ENCODE measurements at regions not wholly inside any gene's neighbourhood (a gene's known extent, or its start where the extent isn't known, plus 50 kb on each side); places are given as distances from the start of the nearest gene placed in this dataset.

GRCh38 chr12:74896186-74896585 lies 313.5 kb downstream of the KCNC2 start:
- Histone ChIP-seq H3K36me3 (no peaks in the 10 kb centered on the region), H3K27me3 (no peaks in the 10 kb centered on the region), H3K27ac (no peak overlapping the region), H3K9me3 (no peaks in the 10 kb centered on the region), H4K20me1 (no peaks in the 10 kb centered on the region), H3K9ac (no peak overlapping the region), H3K4me2 (no peak overlapping the region), H3K4me1 (no peaks in the 10 kb centered on the region), H3K4me3 (no peak overlapping the region)
- no peak for TF ChIP-seq Cebpa-rat (IDR thresholded peaks at IDR 0.05)

GRCh38 chr12:74897425-74898211 lies 312.0 kb downstream of the KCNC2 start:
- TF ChIP-seq Cebpa-rat (IDR thresholded peaks at IDR 0.05), result no peak
- no peaks in the 10 kb centered on the region for H3K36me3 ChIP-seq
- H3K9me3 ChIP-seq, result no peaks in the 10 kb centered on the region
- no peak overlapping the region for H3K4me3 ChIP-seq
- H3K9ac ChIP-seq, result no peak overlapping the region
- no peaks in the 10 kb centered on the region for H3K27me3 ChIP-seq
- H3K4me2 ChIP-seq, result no peak overlapping the region
- H4K20me1 ChIP-seq, result no peaks in the 10 kb centered on the region
- no peak overlapping the region for H3K27ac ChIP-seq
- H3K4me1 ChIP-seq, result no peaks in the 10 kb centered on the region

- H3K9me3 ChIP-seq, result no peaks in the 10 kb centered on the region
- no peaks in the 10 kb centered on the region for H3K36me3 ChIP-seq
- no peak overlapping the region for H3K27ac ChIP-seq
- H3K4me2 ChIP-seq, result no peak overlapping the region
- H4K20me1 ChIP-seq, result no peaks in the 10 kb centered on the region
- no peak overlapping the region for H3K4me3 ChIP-seq
- no peak overlapping the region for H3K9ac ChIP-seq
- TF ChIP-seq Cebpa-rat (IDR thresholded peaks at IDR 0.05), result no peak
- no peaks in the 10 kb centered on the region for H3K4me1 ChIP-seq
- no peaks in the 10 kb centered on the region for H3K27me3 ChIP-seq
Observed at GRCh38 chr12:74899031-74899829, 310.4 kb downstream of the KCNC2 start.

- Histone ChIP-seq H3K4me1 (no peaks in the 10 kb centered on the region), H4K20me1 (no peaks in the 10 kb centered on the region), H3K36me3 (no peaks in the 10 kb centered on the region), H3K27ac (no peak overlapping the region), H3K27me3 (no peaks in the 10 kb centered on the region), H3K9ac (no peak overlapping the region), H3K4me2 (no peak overlapping the region), H3K4me3 (no peak overlapping the region), H3K9me3 (no peaks in the 10 kb centered on the region)
- TF ChIP-seq Cebpa-rat (IDR thresholded peaks at IDR 0.05), result no peak
Observed at GRCh38 chr12:74900232-74900631, 309.4 kb downstream of the KCNC2 start.

GRCh38 chr12:74903522-74903921 lies 306.1 kb downstream of the KCNC2 start:
- H3K9ac ChIP-seq, result no peak overlapping the region
- H3K4me1 ChIP-seq, result no peaks in the 10 kb centered on the region
- H3K36me3 ChIP-seq, result no peaks in the 10 kb centered on the region
- H4K20me1 ChIP-seq, result no peaks in the 10 kb centered on the region
- no peak overlapping the region for H3K4me2 ChIP-seq
- no peaks in the 10 kb centered on the region for H3K9me3 ChIP-seq
- no peak for TF ChIP-seq Cebpa-rat (IDR thresholded peaks at IDR 0.05)
- no peak overlapping the region for H3K4me3 ChIP-seq
- no peaks in the 10 kb centered on the region for H3K27me3 ChIP-seq
- H3K27ac ChIP-seq, result no peak overlapping the region

- no peak for TF ChIP-seq Cebpa-rat (IDR thresholded peaks at IDR 0.05)
- H3K9ac ChIP-seq, result no peak overlapping the region
- H3K4me1 ChIP-seq, result no peaks in the 10 kb centered on the region
- H3K36me3 ChIP-seq, result no peaks in the 10 kb centered on the region
- H3K27me3 ChIP-seq, result no peaks in the 10 kb centered on the region
- no peaks in the 10 kb centered on the region for H3K9me3 ChIP-seq
- no peak overlapping the region for H3K27ac ChIP-seq
- no peak overlapping the region for H3K4me3 ChIP-seq
- no peak overlapping the region for H3K4me2 ChIP-seq
- no peaks in the 10 kb centered on the region for H4K20me1 ChIP-seq
Observed at GRCh38 chr12:74906224-74906623, 303.4 kb downstream of the KCNC2 start.

- H4K20me1 ChIP-seq, result no peaks in the 10 kb centered on the region
- no peaks in the 10 kb centered on the region for H3K36me3 ChIP-seq
- H3K9me3 ChIP-seq, result no peaks in the 10 kb centered on the region
- H3K9ac ChIP-seq, result no peak overlapping the region
- H3K27ac ChIP-seq, result no peak overlapping the region
- no peaks in the 10 kb centered on the region for H3K4me1 ChIP-seq
- H3K27me3 ChIP-seq, result no peaks in the 10 kb centered on the region
- no peak overlapping the region for H3K4me3 ChIP-seq
- TF ChIP-seq Cebpa-rat (IDR thresholded peaks at IDR 0.05), result no peak
- no peak overlapping the region for H3K4me2 ChIP-seq
Observed at GRCh38 chr12:74910831-74911230, 298.8 kb downstream of the KCNC2 start.

GRCh38 chr12:74914378-74914777 lies 295.3 kb downstream of the KCNC2 start:
- H3K9ac ChIP-seq, result no peak overlapping the region
- no peaks in the 10 kb centered on the region for H3K9me3 ChIP-seq
- H3K4me2 ChIP-seq, result no peak overlapping the region
- H3K36me3 ChIP-seq, result no peaks in the 10 kb centered on the region
- no peaks in the 10 kb centered on the region for H3K27me3 ChIP-seq
- no peak for TF ChIP-seq Cebpa-rat (IDR thresholded peaks at IDR 0.05)
- H3K4me1 ChIP-seq, result no peaks in the 10 kb centered on the region
- no peak overlapping the region for H3K27ac ChIP-seq
- no peaks in the 10 kb centered on the region for H4K20me1 ChIP-seq
- no peak overlapping the region for H3K4me3 ChIP-seq

- no peaks in the 10 kb centered on the region for H3K27me3 ChIP-seq
- no peak overlapping the region for H3K27ac ChIP-seq
- H3K4me1 ChIP-seq, result no peaks in the 10 kb centered on the region
- H3K36me3 ChIP-seq, result no peaks in the 10 kb centered on the region
- H4K20me1 ChIP-seq, result no peaks in the 10 kb centered on the region
- TF ChIP-seq Cebpa-rat (IDR thresholded peaks at IDR 0.05), result no peak
- no peak overlapping the region for H3K4me3 ChIP-seq
- no peak overlapping the region for H3K9ac ChIP-seq
- no peak overlapping the region for H3K4me2 ChIP-seq
- no peaks in the 10 kb centered on the region for H3K9me3 ChIP-seq
Observed at GRCh38 chr12:74915718-74916117, 293.9 kb downstream of the KCNC2 start.

- Histone ChIP-seq H3K4me3 (no peak overlapping the region), H3K27ac (no peak overlapping the region), H3K9ac (no peak overlapping the region), H3K27me3 (no peaks in the 10 kb centered on the region), H3K9me3 (no peaks in the 10 kb centered on the region; the same call in 1 of the 2 replicates), H3K36me3 (no peaks in the 10 kb centered on the region), H4K20me1 (no peaks in the 10 kb centered on the region), H3K4me1 (no peaks in the 10 kb centered on the region), H3K4me2 (no peak overlapping the region)
- TF ChIP-seq Cebpa-rat (IDR thresholded peaks at IDR 0.05), result no peak
Observed at GRCh38 chr12:74917743-74918142, 291.9 kb downstream of the KCNC2 start.

Measured in BLaER1 (cell line).